ENCODE measurements at regions not wholly inside any gene's neighbourhood (a gene's known extent, or its start where the extent isn't known, plus 50 kb on each side); places are given as distances from the start of the nearest gene placed in this dataset.
A peak's percentile ranks its signal among the peaks of the same experiment; 100 is the strongest.

GRCh38 chr6:77072694-77073409, 390.4 kb downstream of the HTR1B start:
- DNase-seq (ENCODE audit: low spot score): no peak
- no peak for TF ChIP-seq CTCF (conservative IDR thresholded peaks at IDR 0.05; ENCODE audit: low read depth)
- ChIA-PET POLR2A (ENCODE audit: low non-redundant PET) (no interaction called here), CTCF (no interaction called here)
- no peak overlapping the region for H3K27ac ChIP-seq

DNA sequence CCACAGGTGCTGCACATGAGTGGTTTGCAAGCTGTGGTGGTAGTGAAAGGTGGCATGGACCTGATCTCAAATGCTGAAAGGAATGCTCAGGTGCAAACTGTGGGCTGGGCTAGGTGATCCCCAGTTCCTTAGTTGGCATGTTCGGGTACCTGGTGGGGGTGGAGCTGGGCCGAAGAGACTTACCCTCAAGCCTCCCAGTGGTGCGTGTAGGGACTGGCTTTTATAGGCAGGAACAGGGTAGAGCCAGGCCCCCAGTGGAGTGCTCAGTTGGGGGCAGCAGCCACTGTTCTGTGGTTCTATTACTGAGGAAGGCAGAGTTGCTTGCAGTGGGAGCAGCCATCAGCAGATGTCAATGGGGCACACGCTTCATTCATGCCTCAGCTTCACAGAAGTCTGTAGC, 399.8 kb downstream of the HTR1B start:
- no peak for TF ChIP-seq CTCF (conservative IDR thresholded peaks at IDR 0.05; ENCODE audit: low read depth)
- no peak for DNase-seq (ENCODE audit: low spot score)
- H3K27ac ChIP-seq: no peak overlapping the region
- ChIA-PET CTCF (no interaction called here), POLR2A (ENCODE audit: low non-redundant PET) (no interaction called here)

DNA sequence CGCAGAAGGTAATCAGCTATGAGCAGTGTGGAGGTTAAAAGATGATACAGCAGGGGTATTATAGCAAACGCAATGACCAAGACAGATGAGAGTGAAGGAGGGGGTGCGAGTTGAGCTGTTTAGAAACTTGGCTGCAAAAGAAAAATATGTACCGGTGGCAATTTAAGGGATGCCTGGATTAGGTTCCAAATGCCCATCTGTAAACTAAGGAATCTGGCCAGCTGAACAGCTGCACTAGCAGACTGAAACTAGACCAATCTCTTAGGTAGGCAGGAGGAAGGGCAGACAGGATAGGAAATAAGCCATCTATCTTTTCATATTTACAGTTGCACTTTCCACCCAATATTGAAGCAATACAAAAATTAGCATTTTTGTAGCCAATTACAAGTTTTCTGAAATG, 407.6 kb downstream of the HTR1B start:
- ChIA-PET CTCF (no interaction called here), POLR2A (ENCODE audit: low non-redundant PET) (no interaction called here)
- TF ChIP-seq CTCF (conservative IDR thresholded peaks at IDR 0.05; ENCODE audit: low read depth): no peak
- DNase-seq (ENCODE audit: low spot score): no peak
- H3K27ac ChIP-seq: no peak overlapping the region

GRCh38 chr6:77040568-77041195, 422.6 kb downstream of the HTR1B start:
- peak; percentile 1 for DNase-seq (ENCODE audit: low spot score)
- H3K27ac ChIP-seq: no peak overlapping the region
- TF ChIP-seq CTCF (conservative IDR thresholded peaks at IDR 0.05; ENCODE audit: low read depth): no peak
- ChIA-PET CTCF (no interaction called here), POLR2A (ENCODE audit: low non-redundant PET) (no interaction called here)

DNA sequence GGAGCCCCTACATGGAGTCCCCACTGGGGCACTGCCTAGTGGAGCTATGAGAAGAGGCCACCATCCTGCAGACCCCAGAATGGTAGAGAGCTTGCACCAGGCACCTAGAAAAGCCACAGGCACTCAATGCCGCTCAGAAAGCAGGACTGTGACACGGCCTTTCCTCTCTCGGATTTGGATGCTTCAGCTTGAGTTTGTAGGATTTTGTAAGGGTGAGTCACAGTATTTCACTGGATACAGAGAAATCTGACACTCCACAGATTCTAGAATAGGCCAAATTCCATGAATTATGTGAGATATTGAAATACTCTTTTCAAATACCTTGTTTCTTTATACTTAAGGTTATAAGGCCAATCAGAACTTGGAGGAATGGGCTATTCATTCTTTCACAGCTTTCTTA, 424.5 kb downstream of the HTR1B start:
- POLR2A ChIA-PET (ENCODE audit: low non-redundant PET): no interaction called here
- TF ChIP-seq CTCF (conservative IDR thresholded peaks at IDR 0.05; ENCODE audit: low read depth): no peak
- H3K27ac ChIP-seq: no peak overlapping the region
- CTCF ChIA-PET: no interaction called here
- DNase-seq (ENCODE audit: low spot score): no peak

DNA sequence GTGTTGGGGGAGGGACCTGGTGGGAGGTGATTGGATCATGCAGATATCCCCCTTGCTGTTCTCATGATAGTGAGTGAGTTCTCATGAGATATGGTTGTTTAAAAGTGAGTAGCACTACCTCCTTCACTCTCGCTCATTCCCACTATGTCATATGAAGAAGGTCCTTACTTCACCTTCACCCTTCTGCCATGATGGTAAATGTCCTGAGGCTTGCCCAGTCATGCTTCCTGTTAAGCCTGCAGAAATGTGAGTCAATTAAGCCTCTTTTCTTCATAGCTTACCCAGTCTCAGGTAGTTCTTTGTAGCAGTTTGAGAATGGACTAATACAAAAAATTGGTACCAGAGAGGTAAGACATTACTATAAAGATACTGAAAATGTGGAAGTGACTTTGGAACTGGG, 425.9 kb downstream of the HTR1B start:
- CTCF ChIA-PET: no interaction called here
- POLR2A ChIA-PET (ENCODE audit: low non-redundant PET): no interaction called here
- H3K27ac ChIP-seq: no peak overlapping the region
- DNase-seq (ENCODE audit: low spot score): no peak
- TF ChIP-seq CTCF (conservative IDR thresholded peaks at IDR 0.05; ENCODE audit: low read depth): no peak
